ENCODE measurements at regions not wholly inside any gene's neighbourhood (a gene's known extent, or its start where the extent isn't known, plus 50 kb on each side); places are given as distances from the start of the nearest gene placed in this dataset.

DNA sequence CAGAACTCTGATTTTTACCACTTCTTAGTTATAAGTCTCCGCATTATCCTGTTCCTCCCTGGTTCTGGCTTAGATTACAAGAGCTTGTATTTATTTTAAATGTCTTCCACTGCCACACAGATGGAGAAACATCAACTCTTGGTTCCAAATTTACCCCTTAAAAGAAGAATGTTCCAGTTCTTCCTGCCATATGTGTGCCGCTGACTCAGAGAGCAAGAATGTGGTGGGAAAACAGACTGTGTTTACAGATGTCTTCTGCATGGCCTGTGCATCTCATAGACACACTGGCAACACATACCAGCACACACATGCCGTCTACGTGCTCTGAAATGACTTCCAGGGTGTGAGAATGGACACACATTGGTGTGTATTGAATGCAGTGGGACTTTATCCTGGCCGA lies 383.0 kb downstream of the LRIG3 start:
- Mint-ChIP-seq H3K4me3 (no peak overlapping the region), H3K4me1 (no peaks in the 10 kb centered on the region), H3K36me3 (ENCODE audit: low read depth) (peaks cover 2% of the 10 kb centered on the region), H3K27ac (no peak overlapping the region), H3K27me3 (peaks cover 13% of the 10 kb centered on the region)
- H3K9me3 ChIP-seq (ENCODE audit: control insufficient read depth, low read length, poor library complexity, severe bottlenecking), result no peaks in the 10 kb centered on the region
- no peak for ATAC-seq
- DNase-seq, result no peak

DNA sequence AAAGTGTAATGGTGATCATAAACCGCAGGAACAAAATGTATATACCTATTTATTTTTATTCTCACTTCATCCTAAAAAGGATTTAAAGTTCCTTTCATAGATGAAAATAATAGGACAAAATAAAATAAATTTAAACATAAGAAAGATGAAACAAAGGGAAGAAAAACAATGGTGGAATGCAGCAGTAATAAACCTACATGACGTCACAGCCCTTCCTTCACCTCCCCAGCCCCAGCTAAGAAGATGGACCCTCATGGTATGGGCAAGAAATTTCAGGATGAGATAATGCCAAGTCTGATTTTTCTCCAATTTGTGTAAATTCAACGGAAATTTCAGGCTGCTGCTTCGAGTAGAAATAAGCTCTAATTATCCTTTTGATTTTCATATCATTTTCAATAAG lies 381.0 kb downstream of the LRIG3 start:
- Mint-ChIP-seq H3K4me3 (no peak overlapping the region), H3K27ac (no peak overlapping the region), H3K27me3 (peaks cover 13% of the 10 kb centered on the region), H3K4me1 (no peaks in the 10 kb centered on the region), H3K36me3 (ENCODE audit: low read depth) (no peaks in the 10 kb centered on the region)
- DNase-seq (no peak), ATAC-seq (no peak)
- H3K9me3 ChIP-seq (ENCODE audit: control insufficient read depth, low read length, poor library complexity, severe bottlenecking), result no peaks in the 10 kb centered on the region

DNA sequence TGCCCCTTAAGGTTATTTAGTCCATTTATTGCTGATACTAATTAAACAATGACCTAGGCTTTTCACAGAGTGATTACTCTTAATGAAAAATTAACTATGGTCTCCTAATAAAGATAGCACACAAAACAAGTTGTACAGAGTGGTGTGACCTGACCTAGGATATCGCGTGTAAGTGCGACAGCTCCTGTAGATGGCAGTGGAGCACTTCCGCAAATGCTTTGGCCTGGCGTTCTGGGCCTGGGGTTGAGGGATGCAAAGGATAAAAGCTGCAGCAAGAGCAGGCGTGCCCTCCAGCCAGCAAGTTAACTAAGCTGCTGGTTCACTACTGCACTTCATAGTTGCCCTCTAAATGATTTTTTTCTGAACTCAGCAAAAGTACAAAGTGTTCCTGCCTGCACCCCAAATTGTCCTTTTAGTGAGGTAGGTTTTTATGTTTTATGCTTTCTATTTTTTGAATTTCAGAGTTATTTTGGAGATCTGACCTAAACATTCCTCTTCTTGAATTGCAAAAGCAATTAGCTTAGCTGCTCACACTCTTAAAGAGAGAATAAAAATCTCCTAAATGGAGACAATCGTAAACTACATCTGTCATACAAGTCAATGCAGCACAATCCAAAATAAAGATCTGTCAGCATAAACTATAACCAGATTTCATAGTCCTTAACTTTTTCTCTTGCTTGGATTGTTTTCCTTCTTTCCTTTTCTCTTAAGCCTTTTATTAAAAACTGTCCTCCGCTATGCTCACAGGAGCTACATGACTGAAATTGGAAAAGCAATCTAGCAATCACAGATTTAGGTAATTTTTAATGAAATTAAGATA lies 379.6 kb downstream of the LRIG3 start:
- Mint-ChIP-seq H3K4me1 (no peaks in the 10 kb centered on the region), H3K27me3 (peaks cover 13% of the 10 kb centered on the region), H3K4me3 (no peak overlapping the region), H3K27ac (no peak overlapping the region), H3K36me3 (ENCODE audit: low read depth) (no peaks in the 10 kb centered on the region)
- ATAC-seq, result no peak
- no peaks in the 10 kb centered on the region for H3K9me3 ChIP-seq (ENCODE audit: control insufficient read depth, low read length, poor library complexity, severe bottlenecking)
- no peak for DNase-seq

DNA sequence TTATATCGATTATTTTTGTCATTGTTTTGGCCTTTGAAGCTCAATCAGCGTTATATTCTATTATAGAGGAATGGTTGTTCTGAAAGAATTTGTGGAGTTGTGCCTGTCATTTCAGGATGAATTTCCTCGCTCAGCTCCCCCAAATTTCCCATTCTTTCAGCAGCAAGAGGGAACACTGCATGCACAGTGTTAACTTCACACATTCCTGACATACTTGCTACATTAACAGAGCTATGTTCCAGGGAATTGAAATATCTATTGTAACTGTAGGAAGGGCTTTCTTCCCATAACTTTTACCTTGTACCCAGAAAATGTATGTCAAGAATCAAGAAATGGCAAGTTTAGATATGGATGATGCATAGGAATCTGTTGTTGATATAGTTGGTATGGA lies 379.0 kb downstream of the LRIG3 start:
- Mint-ChIP-seq H3K4me3 (no peak overlapping the region), H3K27ac (no peak overlapping the region), H3K4me1 (no peaks in the 10 kb centered on the region), H3K36me3 (ENCODE audit: low read depth) (no peaks in the 10 kb centered on the region), H3K27me3 (peaks cover 13% of the 10 kb centered on the region)
- ATAC-seq, result no peak
- DNase-seq, result no peak
- H3K9me3 ChIP-seq (ENCODE audit: control insufficient read depth, low read length, poor library complexity, severe bottlenecking), result no peaks in the 10 kb centered on the region

- no peaks in the 10 kb centered on the region for H3K4me1 Mint-ChIP-seq
- DNase-seq (no peak), ATAC-seq (no peak)
- H3K9me3 ChIP-seq (ENCODE audit: control insufficient read depth, low read length, poor library complexity, severe bottlenecking), result no peaks in the 10 kb centered on the region
- H3K36me3 Mint-ChIP-seq (ENCODE audit: low read depth), result no peaks in the 10 kb centered on the region
- no peak overlapping the region for H3K27ac Mint-ChIP-seq
- H3K27me3 Mint-ChIP-seq, result peaks cover 6% of the 10 kb centered on the region
- H3K4me3 Mint-ChIP-seq, result no peak overlapping the region
These were observed 376.0 kb downstream of the LRIG3 start for GRCh38 chr12:58544281-58544680.

GRCh38 chr12:58547217-58547616 lies 373.1 kb downstream of the LRIG3 start:
- peaks cover 13% of the 10 kb centered on the region for H3K27me3 Mint-ChIP-seq
- no peak overlapping the region for H3K4me3 Mint-ChIP-seq
- ATAC-seq, result no peak
- no peaks in the 10 kb centered on the region for H3K36me3 Mint-ChIP-seq (ENCODE audit: low read depth)
- no peak for DNase-seq
- no peak overlapping the region for H3K27ac Mint-ChIP-seq
- H3K9me3 ChIP-seq (ENCODE audit: control insufficient read depth, low read length, poor library complexity, severe bottlenecking), result no peaks in the 10 kb centered on the region
- no peaks in the 10 kb centered on the region for H3K4me1 Mint-ChIP-seq

GRCh38 chr12:58548801-58549200 lies 371.5 kb downstream of the LRIG3 start:
- no peak for DNase-seq
- Mint-ChIP-seq H3K36me3 (ENCODE audit: low read depth) (no peaks in the 10 kb centered on the region), H3K4me3 (no peak overlapping the region), H3K27me3 (peaks cover 13% of the 10 kb centered on the region), H3K27ac (no peak overlapping the region), H3K4me1 (no peaks in the 10 kb centered on the region)
- ATAC-seq, result no peak
- H3K9me3 ChIP-seq (ENCODE audit: control insufficient read depth, low read length, poor library complexity, severe bottlenecking), result no peaks in the 10 kb centered on the region

DNA sequence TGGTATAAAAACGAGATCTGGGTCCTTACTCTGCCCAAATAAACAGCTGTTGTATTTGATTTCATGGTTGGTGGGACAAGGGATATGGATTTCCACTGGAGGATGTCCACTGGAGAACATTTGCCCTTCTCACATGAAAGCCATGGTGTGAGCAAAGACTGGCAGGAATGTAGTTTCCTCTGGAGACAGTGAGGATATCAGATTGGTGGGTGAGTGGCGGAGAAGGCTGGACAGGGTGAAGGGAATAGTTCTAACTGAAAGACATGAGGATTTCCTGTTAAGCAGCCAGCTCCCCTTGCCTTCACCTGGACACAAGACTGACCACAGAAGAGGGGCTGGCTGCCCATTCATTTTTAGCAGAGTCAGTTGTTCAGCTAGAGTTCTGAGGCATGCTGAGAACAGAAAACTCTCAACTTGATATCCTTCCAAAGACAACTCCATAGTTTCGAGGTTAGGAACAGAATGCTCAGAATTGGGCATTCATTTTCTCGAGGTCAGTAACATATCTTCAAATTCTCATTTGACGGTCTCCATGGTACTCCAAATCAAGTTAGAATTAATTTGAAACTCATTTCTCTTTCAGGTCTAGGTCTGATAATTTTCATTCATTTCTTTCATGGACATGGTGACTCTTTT lies 365.7 kb downstream of the LRIG3 start:
- Mint-ChIP-seq H3K27ac (no peak overlapping the region), H3K36me3 (ENCODE audit: low read depth) (no peaks in the 10 kb centered on the region), H3K4me1 (no peaks in the 10 kb centered on the region), H3K4me3 (no peak overlapping the region), H3K27me3 (peaks cover 8% of the 10 kb centered on the region)
- DNase-seq, result no peak
- no peaks in the 10 kb centered on the region for H3K9me3 ChIP-seq (ENCODE audit: control insufficient read depth, low read length, poor library complexity, severe bottlenecking)
- no peak for ATAC-seq

DNA sequence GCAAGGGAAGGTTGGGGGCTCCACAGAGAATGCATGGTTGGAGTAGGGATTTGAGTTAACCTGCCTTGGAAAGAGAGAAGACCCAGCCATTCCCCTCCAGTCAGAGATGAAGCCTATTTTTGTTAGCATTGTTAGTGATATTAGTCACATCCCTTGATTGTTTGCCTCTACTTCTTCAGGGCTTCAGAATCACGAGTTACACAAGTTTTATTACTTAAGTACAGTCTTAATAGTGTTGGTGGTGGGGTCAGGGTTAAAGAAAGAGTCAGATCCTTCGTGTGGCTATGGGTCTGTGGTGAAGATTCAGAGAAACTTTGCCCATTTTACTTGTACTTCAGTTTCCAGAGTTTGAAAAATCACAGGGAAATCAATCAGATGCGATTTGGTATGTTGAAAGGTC lies 363.1 kb downstream of the LRIG3 start:
- no peaks in the 10 kb centered on the region for H3K9me3 ChIP-seq (ENCODE audit: control insufficient read depth, low read length, poor library complexity, severe bottlenecking)
- ATAC-seq, result no peak
- no peak for DNase-seq
- no peak overlapping the region for H3K27ac Mint-ChIP-seq
- H3K4me3 Mint-ChIP-seq, result no peak overlapping the region
- H3K27me3 Mint-ChIP-seq, result no peaks in the 10 kb centered on the region
- no peaks in the 10 kb centered on the region for H3K36me3 Mint-ChIP-seq (ENCODE audit: low read depth)
- H3K4me1 Mint-ChIP-seq, result no peaks in the 10 kb centered on the region

DNA sequence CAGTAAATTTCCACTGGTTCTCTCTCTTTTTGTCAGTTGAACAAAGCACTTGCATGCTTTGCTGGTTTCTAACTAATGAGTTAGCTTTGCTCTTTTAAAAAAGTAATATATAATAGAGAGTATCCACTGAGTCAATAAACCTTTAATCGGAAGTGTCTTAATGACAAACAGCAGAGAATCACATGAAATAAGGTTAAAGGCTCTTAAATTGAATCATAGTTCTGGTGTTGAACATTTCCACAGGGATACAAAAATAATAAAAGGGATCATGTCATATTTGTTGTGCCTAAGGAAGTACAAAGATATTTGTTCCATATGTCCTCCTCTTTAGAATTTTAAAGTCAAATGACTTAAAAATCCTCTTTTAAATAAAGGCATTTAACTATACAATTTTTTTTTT lies 362.6 kb downstream of the LRIG3 start:
- no peaks in the 10 kb centered on the region for H3K4me1 Mint-ChIP-seq
- no peaks in the 10 kb centered on the region for H3K36me3 Mint-ChIP-seq (ENCODE audit: low read depth)
- ATAC-seq, result no peak

GRCh38 chr12:58563621-58564020 lies 356.7 kb downstream of the LRIG3 start:
- H3K4me1 Mint-ChIP-seq, result no peaks in the 10 kb centered on the region
- ATAC-seq (no peak), DNase-seq (no peak)
- no peaks in the 10 kb centered on the region for H3K36me3 Mint-ChIP-seq (ENCODE audit: low read depth)
- no peak overlapping the region for H3K27ac Mint-ChIP-seq
- no peak overlapping the region for H3K4me3 Mint-ChIP-seq
- no peaks in the 10 kb centered on the region for H3K9me3 ChIP-seq (ENCODE audit: control insufficient read depth, low read length, poor library complexity, severe bottlenecking)
- no peaks in the 10 kb centered on the region for H3K27me3 Mint-ChIP-seq

More for the DNA sequence above, 362.6 kb downstream of the LRIG3 start:
- H3K27me3 Mint-ChIP-seq, result no peaks in the 10 kb centered on the region
- H3K9me3 ChIP-seq (ENCODE audit: control insufficient read depth, low read length, poor library complexity, severe bottlenecking), result no peaks in the 10 kb centered on the region
- no peak for DNase-seq
- H3K27ac Mint-ChIP-seq, result no peak overlapping the region
- H3K4me3 Mint-ChIP-seq, result no peak overlapping the region

GRCh38 chr12:58564721-58565120 lies 355.6 kb downstream of the LRIG3 start:
- no peak for ATAC-seq
- Mint-ChIP-seq H3K4me1 (no peaks in the 10 kb centered on the region), H3K27ac (no peak overlapping the region), H3K27me3 (no peaks in the 10 kb centered on the region), H3K4me3 (no peak overlapping the region), H3K36me3 (ENCODE audit: low read depth) (no peaks in the 10 kb centered on the region)
- DNase-seq, result no peak
- no peaks in the 10 kb centered on the region for H3K9me3 ChIP-seq (ENCODE audit: control insufficient read depth, low read length, poor library complexity, severe bottlenecking)

GRCh38 chr12:58566599-58566998 lies 353.7 kb downstream of the LRIG3 start:
- Mint-ChIP-seq H3K4me1 (no peaks in the 10 kb centered on the region), H3K27ac (no peak overlapping the region), H3K4me3 (no peak overlapping the region), H3K36me3 (ENCODE audit: low read depth) (no peaks in the 10 kb centered on the region), H3K27me3 (no peaks in the 10 kb centered on the region)
- DNase-seq (no peak), ATAC-seq (no peak)
- H3K9me3 ChIP-seq (ENCODE audit: control insufficient read depth, low read length, poor library complexity, severe bottlenecking), result no peaks in the 10 kb centered on the region

DNA sequence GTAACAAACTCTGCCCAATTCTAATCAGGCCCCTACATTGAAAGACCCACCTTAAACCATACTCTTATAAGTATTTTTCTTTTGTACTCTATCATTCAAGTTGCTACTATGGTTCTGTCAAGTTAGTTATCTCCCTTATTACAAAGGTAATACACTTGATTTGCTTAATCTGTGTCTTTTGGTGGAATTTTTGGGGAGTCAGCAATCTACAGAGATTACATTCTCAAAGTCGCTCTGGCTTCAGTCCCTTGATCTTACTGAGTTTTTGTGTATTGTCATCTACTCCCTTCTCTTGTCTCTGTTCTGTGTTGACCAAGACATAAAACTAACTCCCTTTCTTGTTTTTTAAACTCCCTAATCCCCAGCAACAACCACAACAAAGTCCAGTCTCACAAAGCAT lies 353.1 kb downstream of the LRIG3 start:
- DNase-seq (no peak), ATAC-seq (no peak)
- H3K27ac Mint-ChIP-seq, result no peak overlapping the region
- no peaks in the 10 kb centered on the region for H3K4me1 Mint-ChIP-seq
- H3K9me3 ChIP-seq (ENCODE audit: control insufficient read depth, low read length, poor library complexity, severe bottlenecking), result no peaks in the 10 kb centered on the region
- no peaks in the 10 kb centered on the region for H3K27me3 Mint-ChIP-seq
- H3K4me3 Mint-ChIP-seq, result no peak overlapping the region
- H3K36me3 Mint-ChIP-seq (ENCODE audit: low read depth), result no peaks in the 10 kb centered on the region
